ENCODE measurements at regions not wholly inside any gene's neighbourhood (a gene's known extent, or its start where the extent isn't known, plus 50 kb on each side); places are given as distances from the start of the nearest gene placed in this dataset.

- Histone ChIP-seq H3K36me3 (ENCODE audit: low read length) (no peaks in the 10 kb centered on the region), H3K9me2 (replicated peaks; ENCODE audit: insufficient read depth, low read length) (no peaks in the 10 kb centered on the region), H3K4me2 (ENCODE audit: low read depth, low read length, poor library complexity, severe bottlenecking) (no peak overlapping the region), H3K27ac (ENCODE audit: low read depth, low read length) (no peak overlapping the region), H3K27me3 (ENCODE audit: low read length) (no peaks in the 10 kb centered on the region), H3F3A (ENCODE audit: insufficient read depth) (no peaks in the 10 kb centered on the region), H4K20me1 (ENCODE audit: low read depth, low read length) (no peaks in the 10 kb centered on the region), H3K4me3 (ENCODE audit: insufficient read depth, low read length, poor library complexity, severe bottlenecking) (no peak overlapping the region), H3K9ac (ENCODE audit: low read length) (no peak overlapping the region), H3K9me3 (ENCODE audit: insufficient read depth, low read length) (no peaks in the 10 kb centered on the region), H3K79me2 (ENCODE audit: insufficient read depth, low read length) (no peaks in the 10 kb centered on the region), H2AFZ (ENCODE audit: low read depth, low read length, severe bottlenecking) (no peak overlapping the region)
- TF ChIP-seq EZH2phosphoT487 (conservative IDR thresholded peaks at IDR 0.05; ENCODE audit: low read length), result no peak
- TF ChIP-seq, protein P1, sequence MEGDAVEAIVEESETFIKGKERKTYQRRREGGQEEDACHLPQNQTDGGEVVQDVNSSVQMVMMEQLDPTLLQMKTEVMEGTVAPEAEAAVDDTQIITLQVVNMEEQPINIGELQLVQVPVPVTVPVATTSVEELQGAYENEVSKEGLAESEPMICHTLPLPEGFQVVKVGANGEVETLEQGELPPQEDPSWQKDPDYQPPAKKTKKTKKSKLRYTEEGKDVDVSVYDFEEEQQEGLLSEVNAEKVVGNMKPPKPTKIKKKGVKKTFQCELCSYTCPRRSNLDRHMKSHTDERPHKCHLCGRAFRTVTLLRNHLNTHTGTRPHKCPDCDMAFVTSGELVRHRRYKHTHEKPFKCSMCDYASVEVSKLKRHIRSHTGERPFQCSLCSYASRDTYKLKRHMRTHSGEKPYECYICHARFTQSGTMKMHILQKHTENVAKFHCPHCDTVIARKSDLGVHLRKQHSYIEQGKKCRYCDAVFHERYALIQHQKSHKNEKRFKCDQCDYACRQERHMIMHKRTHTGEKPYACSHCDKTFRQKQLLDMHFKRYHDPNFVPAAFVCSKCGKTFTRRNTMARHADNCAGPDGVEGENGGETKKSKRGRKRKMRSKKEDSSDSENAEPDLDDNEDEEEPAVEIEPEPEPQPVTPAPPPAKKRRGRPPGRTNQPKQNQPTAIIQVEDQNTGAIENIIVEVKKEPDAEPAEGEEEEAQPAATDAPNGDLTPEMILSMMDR (IDR thresholded peaks at IDR 0.05; ENCODE audit: insufficient read depth, low read length, poor library complexity, severe bottlenecking), result no peak
These were observed 458.9 kb downstream of the COG6 start for GRCh38 chr13:40114305-40114896.

GRCh38 chr13:40115426-40115825, 460.0 kb downstream of the COG6 start:
- Histone ChIP-seq H3K4me2 (ENCODE audit: low read depth, low read length, poor library complexity, severe bottlenecking) (no peak overlapping the region), H3K9ac (ENCODE audit: low read length) (no peak overlapping the region), H3K9me3 (ENCODE audit: insufficient read depth, low read length) (0 out of 2 replicates have a peak, but pooled peaks cover 7% of the 10 kb centered on the region), H3K27me3 (ENCODE audit: low read length) (no peaks in the 10 kb centered on the region), H3K9me2 (replicated peaks; ENCODE audit: insufficient read depth, low read length) (no peaks in the 10 kb centered on the region), H2AFZ (ENCODE audit: low read depth, low read length, severe bottlenecking) (no peak overlapping the region), H4K20me1 (ENCODE audit: low read depth, low read length) (no peaks in the 10 kb centered on the region), H3K4me3 (ENCODE audit: insufficient read depth, low read length, poor library complexity, severe bottlenecking) (no peak overlapping the region), H3K27ac (ENCODE audit: low read depth, low read length) (no peak overlapping the region), H3F3A (ENCODE audit: insufficient read depth) (no peaks in the 10 kb centered on the region), H3K36me3 (ENCODE audit: low read length) (no peaks in the 10 kb centered on the region), H3K79me2 (ENCODE audit: insufficient read depth, low read length) (no peaks in the 10 kb centered on the region)
- TF ChIP-seq, protein P1 (IDR thresholded peaks at IDR 0.05; ENCODE audit: insufficient read depth, low read length, poor library complexity, severe bottlenecking), result no peak
- TF ChIP-seq EZH2phosphoT487 (conservative IDR thresholded peaks at IDR 0.05; ENCODE audit: low read length), result no peak

DNA sequence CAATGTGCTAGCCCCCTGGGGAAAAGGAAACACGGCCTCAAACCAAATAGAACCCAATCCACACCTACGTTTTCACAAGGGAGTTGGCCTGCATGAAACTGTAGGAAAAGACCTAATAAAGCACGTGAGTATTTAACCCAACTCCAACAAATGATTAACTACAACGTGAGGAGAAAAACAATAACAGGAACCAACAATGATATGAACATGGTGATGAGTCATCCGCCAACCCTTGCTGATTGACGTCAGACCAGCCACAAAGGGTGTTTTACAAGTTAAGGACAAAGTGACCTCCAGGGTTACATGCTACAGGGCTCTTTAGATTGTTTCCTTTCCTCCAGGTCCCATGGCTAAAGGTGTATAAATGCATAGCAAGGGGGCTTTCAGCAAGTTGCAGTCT, 460.5 kb downstream of the COG6 start:
- H3K9ac ChIP-seq (ENCODE audit: low read length), result no peak overlapping the region
- H2AFZ ChIP-seq (ENCODE audit: low read depth, low read length, severe bottlenecking), result no peak overlapping the region
- no peaks in the 10 kb centered on the region for H3K27me3 ChIP-seq (ENCODE audit: low read length)
- H3K4me2 ChIP-seq (ENCODE audit: low read depth, low read length, poor library complexity, severe bottlenecking), result no peak overlapping the region
- TF ChIP-seq, protein P1 (IDR thresholded peaks at IDR 0.05; ENCODE audit: insufficient read depth, low read length, poor library complexity, severe bottlenecking), result no peak
- no peaks in the 10 kb centered on the region for H3K79me2 ChIP-seq (ENCODE audit: insufficient read depth, low read length)
- no peaks in the 10 kb centered on the region for H3K9me2 ChIP-seq (replicated peaks; ENCODE audit: insufficient read depth, low read length)
- H4K20me1 ChIP-seq (ENCODE audit: low read depth, low read length), result no peaks in the 10 kb centered on the region
- no peak overlapping the region for H3K27ac ChIP-seq (ENCODE audit: low read depth, low read length)
- H3K36me3 ChIP-seq (ENCODE audit: low read length), result no peaks in the 10 kb centered on the region
- H3K9me3 ChIP-seq (ENCODE audit: insufficient read depth, low read length), result 0 out of 2 replicates have a peak, but pooled peaks cover 7% of the 10 kb centered on the region
- no peaks in the 10 kb centered on the region for H3F3A ChIP-seq (ENCODE audit: insufficient read depth)
- H3K4me3 ChIP-seq (ENCODE audit: insufficient read depth, low read length, poor library complexity, severe bottlenecking), result no peak overlapping the region

All from SU-DHL-6 (cell line).